Erythroblast (primary cell): ENCODE measurements at regions not wholly inside any gene's neighbourhood (a gene's known extent, or its start where the extent isn't known, plus 50 kb on each side); places are given as distances from the start of the nearest gene placed in this dataset.

Experiments
- GATA1 ChIP-seq: IDR thresholded peaks from 2 replicates; pipeline ENCODE4 v1.6.1; 2011; ENCODE audit warnings: low read depth, mild to moderate bottlenecking, control low read depth, low read length, moderate library complexity
- POLR2A ChIP-seq: IDR thresholded peaks from 2 replicates; pipeline ENCODE4 v1.6.1; 2011; ENCODE audit warnings: mild to moderate bottlenecking, low read length

GRCh38 chr3:187999821-188000220 lies 154.1 kb upstream of the LPP start:
- TF ChIP-seq POLR2A = no peak
- TF ChIP-seq GATA1 = no peak
